HL-60 (cell line): ENCODE measurements at regions not wholly inside any gene's neighbourhood (a gene's known extent, or its start where the extent isn't known, plus 50 kb on each side); places are given as distances from the start of the nearest gene placed in this dataset.

Experiments
- CTCF ChIP-seq: IDR thresholded peaks from one replicate; pipeline ENCODE4 v1.5.1; 2011; ENCODE audit warnings: low read length, control low read depth, inconsistent platforms; ENCODE audit not compliant: insufficient read depth
- SPI1 ChIP-seq: IDR thresholded peaks from 2 replicates; pipeline ENCODE4 v1.6.1; 2012; ENCODE audit warnings: low read depth, mild to moderate bottlenecking, borderline replicate concordance

- TF ChIP-seq SPI1 (no peak), CTCF (no peak)
Measured at GRCh38 chr4:138835832-138836533, 179.6 kb upstream of the NOCT start.
